NT2/D1 (cell line): ENCODE measurements at regions not wholly inside any gene's neighbourhood (a gene's known extent, or its start where the extent isn't known, plus 50 kb on each side); places are given as distances from the start of the nearest gene placed in this dataset.

Source experiments
- YY1 ChIP-seq: IDR thresholded peaks from 2 replicates; pipeline ENCODE4 v1.6.1; 2011; ENCODE audit not compliant: insufficient read length, insufficient read depth
- ZNF274 ChIP-seq: IDR thresholded peaks from 2 replicates; pipeline ENCODE4 v1.6.1; 2011; ENCODE audit warnings: mild to moderate bottlenecking, low read depth, low read length

DNA sequence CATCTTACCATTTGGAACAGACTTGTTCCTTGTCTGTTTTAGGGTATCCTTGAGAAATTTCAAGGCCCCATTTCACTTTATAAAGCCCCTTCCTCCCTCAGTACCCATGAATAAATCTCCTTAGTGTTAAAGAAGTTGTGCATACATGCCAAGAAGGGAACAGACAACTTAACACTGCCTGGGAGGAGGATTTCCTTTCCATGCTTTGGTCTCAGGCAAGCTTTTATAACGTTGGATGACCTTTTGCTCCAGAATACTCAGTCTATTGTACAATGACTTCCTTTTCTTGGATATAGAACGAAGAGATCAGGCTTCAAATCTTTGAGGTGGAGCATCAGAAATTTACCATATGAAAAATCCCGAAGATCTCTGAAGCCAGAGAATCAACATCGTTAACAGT lies 551.4 kb downstream of the PRKD1 start:
- TF ChIP-seq ZNF274 (no peak), YY1 (no peak)
